ENCODE measurements at regions not wholly inside any gene's neighbourhood (a gene's known extent, or its start where the extent isn't known, plus 50 kb on each side); places are given as distances from the start of the nearest gene placed in this dataset.

GRCh38 chr4:4627111-4627510 lies 85.3 kb upstream of the STX18 start:
- DNase-seq: no peak

- peak in 2 of 4 experiments; percentile 16 to 20 for DNase-seq
Observed at GRCh38 chr4:4625488-4625887, 83.6 kb upstream of the STX18 start.

GRCh38 chr4:4624276-4624897 lies 82.5 kb upstream of the STX18 start:
- no peak for DNase-seq

- no peak for DNase-seq
Observed at GRCh38 chr4:4619821-4620220, 78.0 kb upstream of the STX18 start.

- DNase-seq: no peak
Observed at GRCh38 chr4:4618847-4619246, 77.0 kb upstream of the STX18 start.

GRCh38 chr4:4614925-4615678 lies 73.3 kb upstream of the STX18 start:
- no peak for DNase-seq

GRCh38 chr4:4613641-4614286 lies 71.9 kb upstream of the STX18 start:
- DNase-seq: no peak

GRCh38 chr4:4613126-4613465 lies 71.2 kb upstream of the STX18 start:
- DNase-seq: no peak

- no peak for DNase-seq
Observed at GRCh38 chr4:4610672-4611071, 68.8 kb upstream of the STX18 start.

GRCh38 chr4:4609622-4610334 lies 67.9 kb upstream of the STX18 start:
- no peak for DNase-seq

GRCh38 chr4:4608214-4608537 lies 66.3 kb upstream of the STX18 start:
- DNase-seq: no peak

- no peak for DNase-seq
Observed at GRCh38 chr4:4607336-4608213, 65.7 kb upstream of the STX18 start.

GRCh38 chr4:4606321-4606720 lies 64.5 kb upstream of the STX18 start:
- DNase-seq: peak; percentile 45 to 69 (median 68)

GRCh38 chr4:4605849-4606248 lies 64.0 kb upstream of the STX18 start:
- no peak for DNase-seq

- no peak for DNase-seq
Observed at GRCh38 chr4:4603592-4603991, 61.7 kb upstream of the STX18 start.

- no peak for DNase-seq
Observed at GRCh38 chr4:4603067-4603466, 61.2 kb upstream of the STX18 start.

GRCh38 chr4:4602468-4602867 lies 60.6 kb upstream of the STX18 start:
- DNase-seq: no peak

GRCh38 chr4:4601803-4602369 lies 60.0 kb upstream of the STX18 start:
- DNase-seq: no peak

- no peak for DNase-seq
Observed at GRCh38 chr4:4599481-4600275, 57.8 kb upstream of the STX18 start.

GRCh38 chr4:4598851-4599411 lies 57.1 kb upstream of the STX18 start:
- DNase-seq: no peak

GRCh38 chr4:4596720-4597119 lies 54.9 kb upstream of the STX18 start:
- DNase-seq: no peak
